HG02970 (cell line): ENCODE measurements at regions not wholly inside any gene's neighbourhood (a gene's known extent, or its start where the extent isn't known, plus 50 kb on each side); places are given as distances from the start of the nearest gene placed in this dataset.

Source experiments
- ATAC-seq: cut with Tn5 transposase; IDR thresholded peaks from one replicate; pipeline ENCODE4 v1.9.1; 2021; ENCODE audit warnings: mild to moderate bottlenecking, moderate library complexity, moderate number of reproducible peaks; ENCODE audit not compliant: unreplicated experiment, low FRiP score

- ATAC-seq: no peak
Observed at GRCh38 chr18:76771192-76771799, 51.1 kb upstream of the ZNF236 start.

- no peak for ATAC-seq
Observed at GRCh38 chr18:76767954-76768353, 54.4 kb upstream of the ZNF236 start.

GRCh38 chr18:76766429-76766828 lies 55.9 kb upstream of the ZNF236 start:
- no peak for ATAC-seq

GRCh38 chr18:76765649-76766048 lies 56.7 kb upstream of the ZNF236 start:
- no peak for ATAC-seq

- no peak for ATAC-seq
Observed at GRCh38 chr18:76764291-76764901, 58.0 kb upstream of the ZNF236 start.

GRCh38 chr18:76759056-76759455 lies 63.3 kb upstream of the ZNF236 start:
- no peak for ATAC-seq

- ATAC-seq: no peak
Observed at GRCh38 chr18:76757925-76758324, 64.4 kb upstream of the ZNF236 start.

GRCh38 chr18:76757335-76757734 lies 65.0 kb upstream of the ZNF236 start:
- ATAC-seq: no peak

GRCh38 chr18:76756531-76757253 lies 65.7 kb upstream of the ZNF236 start:
- ATAC-seq: no peak

- ATAC-seq: no peak
Observed at GRCh38 chr18:76754351-76754750, 68.0 kb upstream of the ZNF236 start.

- ATAC-seq: no peak
Observed at GRCh38 chr18:76752400-76752799, 70.0 kb upstream of the ZNF236 start.

GRCh38 chr18:76750917-76751890 lies 71.2 kb upstream of the ZNF236 start:
- ATAC-seq: no peak

GRCh38 chr18:76750269-76750668 lies 72.1 kb upstream of the ZNF236 start:
- ATAC-seq: no peak

GRCh38 chr18:76747676-76748075 lies 74.7 kb upstream of the ZNF236 start:
- no peak for ATAC-seq

GRCh38 chr18:76741346-76741745 lies 81.0 kb upstream of the ZNF236 start:
- no peak for ATAC-seq

- no peak for ATAC-seq
Observed at GRCh38 chr18:76736309-76736708, 86.0 kb upstream of the ZNF236 start.

- ATAC-seq: no peak
Observed at GRCh38 chr18:76730901-76731300, 91.5 kb upstream of the ZNF236 start.

GRCh38 chr18:76727589-76727988 lies 94.8 kb upstream of the ZNF236 start:
- ATAC-seq: no peak

GRCh38 chr18:76725445-76725844 lies 96.9 kb upstream of the ZNF236 start:
- ATAC-seq: no peak

- no peak for ATAC-seq
Observed at GRCh38 chr18:76722224-76723061, 99.9 kb upstream of the ZNF236 start.
